ENCODE measurements at regions not wholly inside any gene's neighbourhood (a gene's known extent, or its start where the extent isn't known, plus 50 kb on each side); places are given as distances from the start of the nearest gene placed in this dataset.

- DNase-seq (ENCODE audit: low read depth in 1 of 2, low spot score in 1 of 2), result no peak
- TF ChIP-seq REST (IDR thresholded peaks at IDR 0.05; ENCODE audit: insufficient replicate concordance, low read depth), result no peak
- TF ChIP-seq CTCF (IDR thresholded peaks at IDR 0.05; ENCODE audit: insufficient read depth, low read length), result no peak
- no peak for TF ChIP-seq SPI1 (IDR thresholded peaks at IDR 0.05; ENCODE audit: borderline replicate concordance, low read depth)
- TF ChIP-seq POLR2AphosphoS5 (IDR thresholded peaks at IDR 0.05; ENCODE audit: low read depth), result no peak
- no peak for TF ChIP-seq GABPA (IDR thresholded peaks at IDR 0.05; ENCODE audit: low read depth)
- Histone ChIP-seq H3K27ac (replicated peaks) (no peak overlapping the region), H3K4me3 (replicated peaks; ENCODE audit: insufficient read depth, low read length) (no peak overlapping the region), H3K27me3 (ENCODE audit: insufficient read depth, poor library complexity, severe bottlenecking) (no peaks in the 10 kb centered on the region)
Measured at GRCh38 chr12:24500831-24501230, 448.1 kb downstream of the BCAT1 start.

- H3K4me3 ChIP-seq (replicated peaks; ENCODE audit: insufficient read depth, low read length), result no peak overlapping the region
- DNase-seq (ENCODE audit: low read depth in 1 of 2, low spot score in 1 of 2), result no peak
- H3K27me3 ChIP-seq (ENCODE audit: insufficient read depth, poor library complexity, severe bottlenecking), result no peaks in the 10 kb centered on the region
- no peak for TF ChIP-seq GABPA (IDR thresholded peaks at IDR 0.05; ENCODE audit: low read depth)
- TF ChIP-seq REST (IDR thresholded peaks at IDR 0.05; ENCODE audit: insufficient replicate concordance, low read depth), result no peak
- no peak for TF ChIP-seq SPI1 (IDR thresholded peaks at IDR 0.05; ENCODE audit: borderline replicate concordance, low read depth)
- no peak overlapping the region for H3K27ac ChIP-seq (replicated peaks)
Measured at GRCh38 chr12:24500421-24500820, 448.5 kb downstream of the BCAT1 start.

- DNase-seq (ENCODE audit: low read depth in 1 of 2, low spot score in 1 of 2), result no peak
- Histone ChIP-seq H3K27me3 (ENCODE audit: insufficient read depth, poor library complexity, severe bottlenecking) (no peaks in the 10 kb centered on the region), H3K4me3 (replicated peaks; ENCODE audit: insufficient read depth, low read length) (no peak overlapping the region), H3K27ac (replicated peaks) (no peak overlapping the region)
- TF ChIP-seq REST (IDR thresholded peaks at IDR 0.05; ENCODE audit: insufficient replicate concordance, low read depth), result no peak
- no peak for TF ChIP-seq SPI1 (IDR thresholded peaks at IDR 0.05; ENCODE audit: borderline replicate concordance, low read depth)
- no peak for TF ChIP-seq CTCF (IDR thresholded peaks at IDR 0.05; ENCODE audit: insufficient read depth, low read length)
- no peak for TF ChIP-seq GABPA (IDR thresholded peaks at IDR 0.05; ENCODE audit: low read depth)
- TF ChIP-seq POLR2AphosphoS5 (IDR thresholded peaks at IDR 0.05; ENCODE audit: low read depth), result no peak
Measured at GRCh38 chr12:24499151-24500146, 449.5 kb downstream of the BCAT1 start.
